ENCODE measurements at regions not wholly inside any gene's neighbourhood (a gene's known extent, or its start where the extent isn't known, plus 50 kb on each side); places are given as distances from the start of the nearest gene placed in this dataset.
A peak's percentile ranks its signal among the peaks of the same experiment; 100 is the strongest.
"Not testable (repeated sequence)": the region's sequence is repeated elsewhere in the genome, so short reads cannot be mapped to it uniquely, and the experiment has no call there.

DNA sequence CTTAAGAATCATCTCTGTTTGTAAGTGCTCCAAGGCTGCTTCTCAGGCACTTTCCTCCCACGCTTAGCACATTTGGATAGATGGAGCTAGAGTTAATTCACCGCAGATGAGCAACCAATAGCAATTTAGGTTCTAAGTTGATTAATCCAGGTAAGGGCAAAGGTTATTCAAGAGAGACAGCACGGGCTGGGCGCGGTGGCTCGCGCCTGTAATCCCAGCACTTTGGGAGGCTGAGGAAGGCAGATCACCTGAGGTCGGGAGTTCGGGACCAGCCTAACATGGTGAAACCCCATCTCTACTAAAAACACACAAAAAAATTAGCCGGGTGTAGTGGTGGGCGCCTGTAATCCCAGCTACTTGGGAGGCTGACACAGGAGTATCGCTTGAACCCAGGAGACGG, 54.5 kb upstream of the UNC13C start:
- not testable (repeated sequence) for DNase-seq (ENCODE audit: low spot score)

DNA sequence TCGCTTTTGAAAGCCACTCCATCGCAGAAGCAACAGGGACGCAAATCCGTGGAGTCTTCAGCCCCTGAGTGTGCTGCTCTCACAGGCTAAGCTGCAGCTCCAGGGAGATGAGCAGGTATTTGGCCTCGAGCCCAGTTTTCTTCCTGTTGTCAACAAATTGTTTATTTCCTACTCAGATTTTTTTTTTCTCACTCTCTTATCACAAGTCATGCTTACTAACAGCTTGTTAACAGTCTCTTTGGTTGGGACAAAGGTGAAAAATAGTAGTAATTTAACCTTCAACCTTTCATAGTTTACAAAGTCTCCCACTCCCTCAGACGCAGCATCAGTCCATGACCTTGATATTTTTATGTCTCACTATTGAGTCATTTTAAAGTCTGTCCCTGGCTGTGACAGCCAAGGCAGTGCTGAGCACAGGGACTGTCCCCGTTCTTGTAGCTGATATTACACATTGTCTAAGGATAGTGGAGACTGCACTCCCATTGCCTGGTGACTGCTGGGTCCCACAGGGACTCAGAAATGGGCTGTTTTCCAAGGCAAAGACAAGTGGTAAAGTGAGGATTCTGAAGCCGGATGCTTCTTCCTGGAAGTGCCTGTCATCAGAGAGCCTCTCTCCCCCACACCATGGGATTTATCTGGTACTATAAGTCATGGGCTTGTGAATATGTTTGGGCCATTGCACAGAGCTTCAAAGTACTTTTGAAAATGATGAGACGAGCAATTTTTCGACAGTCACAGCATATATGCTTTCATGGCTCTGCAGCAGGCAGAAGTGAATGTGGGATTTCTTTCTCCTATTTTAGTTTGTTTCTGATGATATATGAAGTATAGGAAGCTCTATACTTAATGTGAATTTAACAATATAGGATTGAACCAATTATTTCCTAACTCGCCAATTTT, 59.8 kb upstream of the UNC13C start:
- DNase-seq (ENCODE audit: low spot score) = peak; percentile 77

DNA sequence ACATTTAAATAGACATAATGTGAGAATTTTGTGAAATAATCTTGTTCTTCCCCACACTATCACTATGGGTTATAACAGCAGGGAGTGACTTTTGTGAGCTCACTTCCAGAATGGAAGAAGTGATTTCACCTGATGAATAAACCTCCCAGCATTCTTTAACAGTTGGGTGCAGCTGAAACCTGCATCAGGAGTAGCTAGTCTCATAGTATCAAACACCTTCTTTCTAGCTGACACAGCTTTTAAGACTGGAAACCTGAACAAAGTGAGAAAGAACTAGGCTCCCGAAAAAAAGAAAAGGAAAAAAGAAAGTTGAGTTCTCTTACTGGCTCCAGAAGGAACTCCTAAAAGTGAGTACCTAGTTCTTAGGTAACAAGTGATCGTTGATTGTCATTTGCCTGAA, 61.1 kb upstream of the UNC13C start:
- no peak for DNase-seq (ENCODE audit: low spot score)

DNA sequence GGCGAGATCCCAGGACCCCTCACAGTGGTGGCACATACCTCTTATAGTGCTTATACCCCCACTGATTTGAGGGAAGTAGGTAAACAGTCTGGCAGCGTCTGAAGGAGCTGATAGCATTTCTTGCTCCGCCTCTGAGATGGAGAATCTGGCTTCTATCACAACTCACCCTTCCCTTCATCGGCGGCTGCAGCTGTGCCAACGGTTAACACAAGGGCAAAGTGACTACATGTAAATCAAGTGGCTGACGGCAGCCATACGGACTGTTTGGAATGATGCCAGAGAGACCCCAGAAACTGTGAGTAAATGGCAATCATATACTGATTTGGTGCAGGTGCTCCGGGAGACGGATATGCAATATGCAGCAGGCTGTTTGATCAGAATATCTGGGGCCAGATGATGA, 66.8 kb upstream of the UNC13C start:
- DNase-seq (ENCODE audit: low spot score) = no peak

DNA sequence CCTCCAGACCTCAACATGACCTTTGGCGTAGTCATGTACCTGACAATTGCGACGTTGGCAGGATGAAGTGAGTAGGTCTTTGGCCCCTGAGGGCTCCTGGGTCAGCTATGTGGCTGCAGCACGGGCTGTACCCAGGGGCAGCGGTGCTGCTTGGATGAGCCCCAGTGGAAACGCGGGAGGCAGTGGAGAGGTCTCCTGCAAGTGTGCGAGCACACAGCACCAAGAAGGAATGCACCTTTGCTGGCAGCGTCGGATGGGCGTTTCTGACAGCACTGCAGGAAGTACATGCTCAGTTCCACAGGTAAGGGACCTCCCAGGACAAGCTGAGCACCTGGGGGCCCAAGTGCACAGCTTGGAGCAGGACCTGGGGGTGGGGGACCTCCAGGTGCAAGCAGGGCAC, 67.4 kb upstream of the UNC13C start:
- no peak for DNase-seq (ENCODE audit: low spot score)

DNA sequence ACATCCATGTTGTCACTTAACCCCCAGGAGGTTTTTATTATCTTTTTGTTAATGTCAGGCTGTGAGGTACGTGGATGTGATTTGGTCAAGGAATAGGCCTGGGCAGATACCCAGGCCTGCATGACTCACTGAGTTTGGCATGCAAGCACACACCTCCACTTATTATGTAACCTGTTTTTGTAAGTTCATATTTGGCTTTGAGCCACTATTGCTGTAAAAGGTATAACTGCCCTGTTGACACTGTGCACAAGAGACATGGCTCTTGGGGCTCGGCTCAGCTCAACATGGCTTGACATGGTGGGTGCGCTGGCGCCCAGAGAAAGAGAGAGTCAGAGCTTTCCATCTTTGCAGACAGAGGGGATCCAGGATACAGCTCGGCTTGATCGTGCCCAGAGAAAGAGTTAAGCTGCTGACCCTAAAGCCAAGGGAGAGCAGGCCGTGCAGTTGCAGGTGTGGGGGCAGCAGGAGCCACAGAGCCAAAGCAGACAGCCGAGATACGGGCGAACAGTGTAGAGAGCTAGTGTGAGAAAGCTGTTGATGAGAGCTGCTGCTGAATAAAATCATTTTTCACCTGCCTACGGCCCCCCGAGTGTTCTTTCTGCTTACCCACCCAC, 67.9 kb upstream of the UNC13C start:
- peak; percentile 86 for DNase-seq (ENCODE audit: low spot score)

DNA sequence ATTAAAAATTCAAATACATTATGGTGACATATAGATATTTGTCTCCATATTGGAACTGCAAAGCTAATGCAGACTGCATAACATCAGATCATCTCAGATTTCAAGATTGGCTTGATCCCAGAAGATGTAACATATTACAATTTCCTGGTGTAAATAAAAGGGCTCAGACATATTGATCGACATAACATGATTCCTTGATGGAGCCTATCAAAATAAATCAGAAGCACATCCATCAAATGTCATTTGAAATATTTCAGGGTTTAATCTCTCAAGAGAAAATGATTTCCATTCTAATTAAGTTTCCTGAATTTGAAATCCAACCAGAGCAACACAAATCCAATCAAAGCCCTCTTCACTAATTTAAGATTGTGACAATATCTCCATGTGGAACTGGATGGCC, 75.1 kb upstream of the UNC13C start:
- DNase-seq (ENCODE audit: low spot score) = no peak

DNA sequence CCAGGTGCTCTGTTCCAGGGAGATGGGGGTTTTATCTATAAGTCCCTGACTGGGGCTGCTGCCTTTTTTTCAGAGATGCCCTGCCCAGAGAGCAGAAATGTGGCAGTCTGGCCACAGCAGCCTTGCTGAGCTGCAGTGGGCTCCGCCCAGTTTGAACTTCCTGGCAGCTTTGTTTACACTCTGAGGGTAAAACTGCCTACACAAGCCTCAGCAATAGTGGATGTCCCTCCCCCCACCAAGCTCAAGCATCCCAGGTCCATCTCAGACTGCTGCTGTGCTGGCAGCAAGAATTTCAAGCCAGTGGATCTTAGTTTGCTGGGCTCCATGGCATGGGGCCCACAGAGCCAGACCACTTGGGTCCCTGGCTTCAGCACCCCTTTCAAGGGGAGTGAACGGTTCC, 84.8 kb upstream of the UNC13C start:
- not testable (repeated sequence) for DNase-seq (ENCODE audit: low spot score)

DNA sequence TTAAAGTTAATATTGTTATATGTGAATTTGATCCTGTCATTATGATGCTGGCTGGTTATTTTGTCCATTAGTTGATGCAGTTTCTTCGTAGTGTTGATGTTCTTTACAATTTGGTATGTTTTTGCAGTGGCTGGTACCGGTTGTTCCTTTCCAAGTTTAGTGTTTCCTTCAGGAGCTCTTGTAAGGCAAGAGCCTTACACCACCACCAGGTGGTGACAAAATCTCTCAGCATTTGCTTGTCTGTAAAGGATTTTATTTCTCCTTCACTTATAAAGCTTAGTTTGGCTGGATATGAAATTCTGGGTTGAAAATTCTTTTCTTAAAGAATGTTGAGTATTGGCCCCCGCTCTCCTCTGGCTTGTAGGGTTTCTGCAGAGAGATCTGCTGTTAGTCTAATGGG, 86.4 kb upstream of the UNC13C start:
- not testable (repeated sequence) for DNase-seq (ENCODE audit: low spot score)

DNA sequence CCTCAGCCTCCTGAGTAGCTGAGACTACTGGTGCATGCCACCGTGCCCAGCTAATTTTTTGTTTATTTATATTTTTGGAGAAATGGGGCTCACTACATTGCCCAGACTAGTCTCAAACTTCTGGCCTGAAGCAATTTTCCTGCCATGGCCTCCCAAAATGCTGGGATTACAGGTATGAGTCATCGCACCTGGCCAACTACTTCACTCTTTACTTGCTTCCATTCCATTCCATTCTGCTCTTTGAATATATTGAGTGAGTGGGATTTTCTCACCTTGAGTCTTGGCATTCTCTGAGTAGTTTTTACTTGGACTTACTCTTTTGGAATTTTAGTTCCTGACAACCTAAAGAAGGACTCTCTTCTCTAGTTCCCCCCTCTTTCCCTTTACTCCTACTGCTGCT, 93.8 kb upstream of the UNC13C start:
- no peak for DNase-seq (ENCODE audit: low spot score)

DNA sequence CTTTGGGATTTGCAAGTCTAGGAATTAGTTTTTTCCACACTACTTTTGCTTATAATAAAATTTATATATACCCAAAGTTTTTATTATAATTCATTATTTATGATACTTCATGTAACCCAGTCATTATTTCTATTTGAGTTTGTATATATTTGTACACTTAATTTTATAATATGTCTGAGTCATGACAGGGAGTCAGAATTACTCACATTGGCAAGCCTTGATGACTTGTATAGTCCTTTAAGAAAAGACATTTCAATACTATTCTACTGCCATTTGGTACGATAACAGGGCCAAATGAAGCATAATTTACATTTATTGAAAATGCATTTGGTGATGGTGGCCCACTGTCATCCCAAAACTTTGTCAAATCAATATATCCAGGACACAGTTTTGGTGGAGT, 95.9 kb upstream of the UNC13C start:
- no peak for DNase-seq (ENCODE audit: low spot score)

DNA sequence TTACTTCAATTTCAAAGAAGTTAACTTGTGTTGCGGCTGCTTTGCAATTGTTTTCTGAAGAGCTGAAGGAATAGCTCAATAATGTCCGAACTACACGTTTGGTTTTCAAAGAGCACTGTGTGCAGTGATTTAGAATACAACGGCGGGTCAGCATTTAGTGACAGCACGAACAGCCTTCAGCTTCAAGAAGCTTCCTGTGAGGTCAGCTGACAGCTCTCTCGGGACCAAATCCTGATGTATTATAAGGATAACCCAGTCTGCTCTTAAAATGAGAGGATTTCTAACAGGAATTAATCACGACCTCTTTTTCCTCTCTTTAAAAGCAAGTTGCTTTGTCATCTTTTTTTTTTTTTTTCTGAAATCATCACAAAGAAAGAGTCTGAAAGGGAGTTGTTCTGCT, 97.9 kb upstream of the UNC13C start:
- no peak for DNase-seq (ENCODE audit: low spot score)

DNA sequence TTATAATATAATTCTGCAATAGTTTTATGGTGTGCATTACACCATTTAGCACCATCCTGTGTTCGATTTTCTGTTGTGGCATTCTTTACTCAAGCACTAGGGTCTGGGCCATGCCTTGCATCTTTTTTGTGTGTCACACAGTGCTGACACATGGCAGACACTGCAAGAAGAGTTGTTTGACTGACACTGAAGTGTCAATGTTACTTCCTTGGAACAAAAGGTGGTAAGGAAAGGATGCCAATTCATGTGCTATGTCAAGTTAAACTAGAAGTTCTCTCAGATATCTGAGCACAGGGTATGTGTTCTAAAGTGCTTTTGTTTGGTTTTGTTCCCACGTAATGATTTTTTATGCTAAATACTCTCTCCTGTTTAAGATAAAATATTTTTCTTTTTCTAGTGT, 102.5 kb upstream of the UNC13C start:
- DNase-seq (ENCODE audit: low spot score) = no peak

DNA sequence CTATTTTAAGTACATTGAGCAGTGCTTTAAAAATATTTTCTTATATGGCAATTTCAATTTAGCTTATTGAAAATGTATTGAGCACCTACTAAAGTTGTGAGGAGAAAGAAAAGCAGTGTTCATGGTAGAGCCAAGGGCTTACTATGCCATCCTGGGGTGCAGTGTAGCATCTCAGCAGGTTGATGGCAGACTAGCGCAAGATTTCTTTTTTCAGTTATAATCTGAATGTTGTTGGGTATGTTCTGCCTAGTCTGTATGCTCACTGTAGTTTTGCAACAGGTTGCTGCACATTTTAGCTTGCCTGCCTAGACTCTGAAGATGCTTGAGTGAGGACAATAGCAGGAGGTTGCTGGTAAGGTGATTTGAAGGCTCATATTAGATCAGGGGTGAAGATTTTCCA, 103.1 kb upstream of the UNC13C start:
- DNase-seq (ENCODE audit: low spot score) = no peak

DNA sequence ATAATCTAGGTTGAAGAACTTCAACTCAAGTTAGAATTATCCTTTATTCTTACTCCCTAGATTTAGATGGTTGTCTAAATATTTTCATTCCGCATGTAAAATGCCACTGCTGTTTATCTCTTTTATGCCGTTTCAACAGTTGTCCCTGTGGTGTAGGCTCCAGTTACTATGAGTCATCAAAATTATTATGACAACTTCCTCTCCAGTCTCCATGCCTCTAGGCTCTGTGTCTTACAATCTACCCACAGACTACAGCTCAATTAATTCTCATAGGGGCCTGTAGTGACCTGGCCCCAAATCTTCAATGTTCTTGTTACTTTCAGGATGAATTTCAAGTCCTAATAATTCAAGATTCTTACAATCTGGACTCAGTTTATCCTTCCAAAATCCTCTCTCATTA, 105.8 kb upstream of the UNC13C start:
- peak; percentile 24 for DNase-seq (ENCODE audit: low spot score)

DNA sequence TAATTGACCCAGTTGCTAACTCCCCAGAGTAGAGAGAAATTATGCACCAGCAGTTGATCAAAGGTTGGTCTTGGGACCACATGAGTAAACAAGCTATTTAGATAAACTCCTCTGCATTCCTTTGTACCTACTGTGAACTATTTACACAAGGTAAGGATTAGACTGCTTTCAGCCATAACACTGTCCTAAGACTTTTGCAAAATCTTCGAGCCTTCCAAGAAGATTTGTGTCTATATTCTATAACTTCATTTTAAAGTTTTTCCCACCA, 108.5 kb upstream of the UNC13C start:
- peak; percentile 45 for DNase-seq (ENCODE audit: low spot score)

DNA sequence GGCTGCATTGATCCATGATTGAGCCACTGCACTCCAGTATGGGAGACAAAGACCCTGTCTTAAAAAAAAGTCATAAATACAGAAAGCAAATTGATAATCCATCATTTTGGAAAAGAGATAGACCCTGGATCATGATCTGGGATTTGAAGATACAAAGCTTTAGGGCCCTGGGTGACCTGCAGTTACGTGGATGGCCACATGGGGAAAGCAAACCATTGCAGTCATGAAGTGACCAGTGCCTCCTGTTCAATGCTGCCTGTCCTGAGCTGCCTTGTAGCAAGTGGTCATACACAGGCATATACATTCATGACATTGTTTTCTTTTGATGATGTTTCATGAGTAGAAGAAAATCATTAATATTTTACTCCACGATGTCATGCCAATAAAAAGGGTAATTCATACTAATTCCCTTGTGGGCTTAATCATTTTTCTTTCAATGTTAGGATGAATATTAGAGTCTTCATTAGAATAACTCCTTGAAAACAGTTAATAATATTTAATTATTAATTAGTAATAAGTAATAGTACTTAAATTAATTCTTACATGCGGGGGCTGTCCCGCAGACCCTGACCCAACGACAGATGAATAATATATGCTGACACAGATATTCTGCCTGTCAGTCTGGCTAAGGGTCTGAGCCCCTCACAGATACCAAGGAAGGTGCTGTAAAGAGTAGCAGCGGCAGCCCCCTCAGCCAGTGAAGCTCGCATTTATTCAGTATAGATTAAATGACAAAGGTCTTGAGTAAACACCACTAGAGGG, 109.0 kb upstream of the UNC13C start:
- DNase-seq (ENCODE audit: low spot score) = no peak

DNA sequence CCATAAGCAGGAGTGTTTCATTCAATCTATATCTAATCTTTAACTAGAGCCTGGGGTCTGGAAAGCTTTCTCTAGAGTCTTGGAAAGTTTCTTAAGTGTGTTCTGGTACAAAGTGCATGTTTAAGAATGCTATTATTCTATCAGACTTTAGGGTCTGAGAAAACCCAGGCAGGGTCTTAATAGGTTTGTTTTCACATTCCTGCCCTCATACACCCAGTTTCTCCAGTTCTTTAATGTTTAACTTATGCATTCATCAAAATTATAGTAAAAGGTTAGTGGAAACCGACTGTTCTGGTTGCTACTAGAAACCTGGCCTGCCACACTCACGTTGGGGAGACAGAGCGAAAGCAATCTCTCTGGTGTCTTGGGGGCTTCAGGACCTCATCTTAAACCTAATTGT, 102.9 kb upstream of the WDR72 start:
- DNase-seq (ENCODE audit: low spot score) = no peak

DNA sequence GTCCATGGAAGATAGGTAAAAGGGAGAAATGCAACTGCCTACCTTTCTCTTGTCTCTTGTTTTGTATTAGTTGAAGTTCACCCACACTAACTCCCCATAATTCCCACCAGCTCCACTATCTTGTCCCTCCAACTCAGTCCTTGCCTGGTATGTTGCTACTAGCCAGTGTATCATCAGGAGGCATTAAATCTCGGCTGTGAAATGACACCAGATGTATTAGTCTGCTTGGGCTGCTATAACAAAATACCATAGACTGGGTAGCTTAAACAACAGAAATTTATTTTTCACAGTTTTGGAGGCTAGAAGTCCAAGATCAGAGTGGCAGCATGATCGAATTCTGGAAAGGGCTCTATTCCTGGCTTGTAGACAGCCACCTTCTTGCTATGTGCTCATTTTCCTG, 102.3 kb upstream of the WDR72 start:
- DNase-seq (ENCODE audit: low spot score) = no peak

DNA sequence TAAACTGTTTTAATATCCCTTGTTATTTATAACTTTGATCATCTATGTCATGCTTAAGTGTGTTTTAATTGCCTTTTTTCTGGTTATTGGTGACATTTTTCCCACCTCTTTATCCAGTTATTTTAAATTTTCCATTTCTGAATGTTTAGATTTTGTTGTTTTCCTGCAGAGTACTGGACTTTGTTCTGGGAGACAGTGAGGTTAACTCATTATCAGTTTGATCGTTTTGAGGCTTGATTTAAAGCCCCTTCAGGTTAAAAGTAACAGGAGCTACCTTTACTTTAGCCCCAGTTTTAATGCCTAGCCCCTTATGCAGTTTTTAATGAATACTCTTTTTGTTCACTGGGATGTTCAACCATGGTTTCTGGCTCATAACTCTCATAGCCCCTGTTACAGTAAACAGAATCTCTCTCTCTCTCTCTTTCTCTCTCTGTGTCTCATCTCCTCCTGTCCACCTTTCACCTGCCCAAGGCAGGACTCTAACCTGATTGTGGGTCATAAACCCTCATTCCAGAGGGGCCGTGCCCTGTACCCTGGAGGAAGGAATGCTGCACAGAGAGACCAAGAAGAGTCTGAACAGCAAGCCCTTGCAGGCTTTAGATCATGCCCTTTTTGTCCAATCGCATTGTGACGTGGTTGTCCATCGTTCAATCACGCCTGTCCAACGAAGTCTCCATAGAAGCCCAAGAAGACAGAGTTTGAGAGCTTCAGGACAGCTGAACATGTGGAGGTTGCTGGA, 91.8 kb upstream of the WDR72 start:
- peak; percentile 38 for DNase-seq (ENCODE audit: low spot score)

DNA sequence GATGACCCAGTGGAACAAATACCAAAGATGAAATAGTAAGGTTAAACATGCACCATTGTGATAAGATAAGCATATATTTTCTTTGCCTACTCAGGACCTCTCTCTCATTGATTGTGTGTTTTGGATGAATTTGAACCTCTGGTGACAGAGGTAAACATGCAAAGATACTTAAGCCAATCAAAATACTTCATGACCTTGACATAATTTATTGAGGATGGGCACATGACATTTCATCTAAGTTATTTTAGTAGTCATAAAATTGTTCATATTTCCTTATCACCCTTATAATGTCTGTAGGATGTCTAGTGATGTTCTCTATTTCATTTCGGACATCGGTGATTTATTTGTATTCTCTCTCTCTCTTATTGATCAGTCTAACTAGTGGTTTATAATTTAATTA, 88.3 kb upstream of the WDR72 start:
- no peak for DNase-seq (ENCODE audit: low spot score)

DNA sequence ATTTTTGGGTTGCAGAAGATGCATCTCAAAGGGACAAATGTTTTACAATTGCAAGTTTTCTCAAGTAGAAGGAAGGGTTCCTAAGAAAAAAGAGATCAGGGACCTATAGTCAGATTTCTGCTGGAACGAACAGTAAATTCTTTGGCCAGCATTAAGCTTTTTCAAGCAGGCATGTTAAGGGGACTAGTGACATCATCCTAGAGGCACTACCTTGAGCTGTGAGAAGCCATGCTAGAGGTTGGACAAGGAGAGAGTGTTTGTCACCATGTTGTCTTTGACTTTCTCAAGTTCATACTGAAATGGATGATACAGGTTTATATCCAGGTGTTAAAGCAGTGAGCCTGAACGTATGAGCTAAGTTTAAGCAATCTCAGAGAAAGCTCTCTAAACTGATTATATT, 85.2 kb upstream of the WDR72 start:
- no peak for DNase-seq (ENCODE audit: low spot score)
